ENCODE measurements at regions not wholly inside any gene's neighbourhood (a gene's known extent, or its start where the extent isn't known, plus 50 kb on each side); places are given as distances from the start of the nearest gene placed in this dataset.

- Histone ChIP-seq H3K36me3 (ENCODE audit: low read depth, missing control alignments) (no peaks in the 10 kb centered on the region), H3K27me3 (no peaks in the 10 kb centered on the region), H3K4me1 (no peaks in the 10 kb centered on the region), H3K27ac (no peak overlapping the region), H3K4me3 (no peak overlapping the region), H3K9me3 (no peaks in the 10 kb centered on the region)
- TF ChIP-seq CTCF (IDR thresholded peaks at IDR 0.05): no peak
- no peak for TF ChIP-seq POLR2A (IDR thresholded peaks at IDR 0.05)
- intact Hi-C loops (cut with DNase I; ENCODE audit: low total_unique reads): no loop called here
- 83 to 91% methylated on average over 14 of the region's 14 CpGs for WGBS, 2 donors
- no peak for DNase-seq
Observed at GRCh38 chr13:32859707-32860292, 156.4 kb upstream of the KL start.

GRCh38 chr13:32861304-32861703, 154.9 kb upstream of the KL start:
- Histone ChIP-seq H3K36me3 (ENCODE audit: low read depth, missing control alignments) (no peaks in the 10 kb centered on the region), H3K4me3 (no peak overlapping the region), H3K27me3 (no peaks in the 10 kb centered on the region), H3K27ac (no peak overlapping the region), H3K4me1 (no peaks in the 10 kb centered on the region), H3K9me3 (no peaks in the 10 kb centered on the region)
- TF ChIP-seq CTCF (IDR thresholded peaks at IDR 0.05): no peak
- no peak for TF ChIP-seq POLR2A (IDR thresholded peaks at IDR 0.05)
- WGBS, 2 donors: 90 to 91% methylated on average over 3 of the region's 3 CpGs
- intact Hi-C loops (cut with DNase I; ENCODE audit: low total_unique reads): no loop called here
- DNase-seq: no peak

GRCh38 chr13:32863596-32863995, 152.6 kb upstream of the KL start:
- intact Hi-C loops (cut with DNase I; ENCODE audit: low total_unique reads): no loop called here
- TF ChIP-seq CTCF (IDR thresholded peaks at IDR 0.05) (no peak), POLR2A (IDR thresholded peaks at IDR 0.05) (no peak)
- H3K9me3 ChIP-seq: no peaks in the 10 kb centered on the region

GRCh38 chr13:32866921-32867320, 149.3 kb upstream of the KL start:
- no peak for DNase-seq
- TF ChIP-seq POLR2A (IDR thresholded peaks at IDR 0.05) (no peak), CTCF (IDR thresholded peaks at IDR 0.05) (no peak)
- H3K36me3 ChIP-seq (ENCODE audit: low read depth, missing control alignments): no peaks in the 10 kb centered on the region
- no peaks in the 10 kb centered on the region for H3K9me3 ChIP-seq
- no peak overlapping the region for H3K4me3 ChIP-seq
- H3K27ac ChIP-seq: no peak overlapping the region
- H3K4me1 ChIP-seq: no peaks in the 10 kb centered on the region
- intact Hi-C loops (cut with DNase I; ENCODE audit: low total_unique reads): no loop called here
- no peaks in the 10 kb centered on the region for H3K27me3 ChIP-seq
- 70 to 72% methylated on average over 4 of the region's 4 CpGs for WGBS, 2 donors

More at GRCh38 chr13:32863596-32863995, 152.6 kb upstream of the KL start:
- no peak overlapping the region for H3K4me3 ChIP-seq
- 92% methylated on average over 3 of the region's 3 CpGs for WGBS, 2 donors
- no peaks in the 10 kb centered on the region for H3K4me1 ChIP-seq
- no peak overlapping the region for H3K27ac ChIP-seq
- no peaks in the 10 kb centered on the region for H3K27me3 ChIP-seq
- DNase-seq: no peak
- no peaks in the 10 kb centered on the region for H3K36me3 ChIP-seq (ENCODE audit: low read depth, missing control alignments)

GRCh38 chr13:32877491-32877890, 138.7 kb upstream of the KL start:
- no peak overlapping the region for H3K27ac ChIP-seq
- intact Hi-C loops (cut with DNase I; ENCODE audit: low total_unique reads): no loop called here
- no peaks in the 10 kb centered on the region for H3K36me3 ChIP-seq (ENCODE audit: low read depth, missing control alignments)
- no peaks in the 10 kb centered on the region for H3K9me3 ChIP-seq
- 75 to 85% methylated on average over 2 of the region's 2 CpGs for WGBS, 2 donors
- TF ChIP-seq POLR2A (IDR thresholded peaks at IDR 0.05) (no peak), CTCF (IDR thresholded peaks at IDR 0.05) (no peak)
- H3K27me3 ChIP-seq: no peaks in the 10 kb centered on the region
- no peak overlapping the region for H3K4me3 ChIP-seq
- no peak for DNase-seq
- H3K4me1 ChIP-seq: no peaks in the 10 kb centered on the region

All from testis (tissue), 2 donors.